ENCODE measurements at regions not wholly inside any gene's neighbourhood (a gene's known extent, or its start where the extent isn't known, plus 50 kb on each side); places are given as distances from the start of the nearest gene placed in this dataset.

DNA sequence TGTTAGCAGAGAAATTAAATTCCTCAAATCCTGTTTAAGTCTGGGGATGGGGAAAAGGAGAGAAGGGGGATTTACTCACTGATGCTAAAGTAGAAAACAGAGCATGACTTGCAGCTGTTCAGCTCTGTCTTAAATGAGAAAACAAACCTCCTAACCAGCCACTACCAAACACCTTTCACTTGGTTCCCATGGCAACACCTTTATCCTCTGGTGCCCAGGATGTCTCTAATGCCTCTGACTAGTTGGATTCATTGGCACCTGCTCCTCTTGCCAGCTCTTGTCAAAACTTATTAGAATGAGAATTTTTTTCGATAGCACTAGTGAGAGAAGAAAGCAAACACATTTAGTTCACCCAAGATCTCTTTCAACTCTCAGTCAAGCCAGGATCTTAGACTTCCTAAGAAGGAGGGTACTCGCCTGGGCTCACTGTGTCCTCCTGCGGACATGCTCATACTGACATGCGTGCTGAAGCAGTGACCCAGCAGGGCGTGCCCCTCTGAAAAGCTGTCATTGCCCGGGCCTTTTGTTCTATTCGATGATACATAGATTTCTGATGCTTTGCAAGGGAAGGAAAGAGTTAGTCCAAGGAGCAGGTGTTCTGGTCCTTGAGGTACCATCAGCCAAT, 656.0 kb upstream of the CELF4 start:
- TF ChIP-seq, protein P1, sequence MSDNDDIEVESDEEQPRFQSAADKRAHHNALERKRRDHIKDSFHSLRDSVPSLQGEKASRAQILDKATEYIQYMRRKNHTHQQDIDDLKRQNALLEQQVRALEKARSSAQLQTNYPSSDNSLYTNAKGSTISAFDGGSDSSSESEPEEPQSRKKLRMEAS (IDR thresholded peaks at IDR 0.05) = no peak
- TF ChIP-seq FOXA1 (IDR thresholded peaks at IDR 0.05) = no peak
- TF ChIP-seq SP1 (IDR thresholded peaks at IDR 0.05) = no peak
- TF ChIP-seq CTCF (IDR thresholded peaks at IDR 0.05; ENCODE audit: low read depth, low read length, missing input control) = no peak
- TF ChIP-seq YY1 (IDR thresholded peaks at IDR 0.05) = no peak
- TF ChIP-seq EGR1 (IDR thresholded peaks at IDR 0.05; ENCODE audit: low read depth in 2 of 2) = no peak
- TF ChIP-seq RAD21 (IDR thresholded peaks at IDR 0.05) = no peak
- TF ChIP-seq JUND (IDR thresholded peaks at IDR 0.05) = no peak
- TF ChIP-seq RXRA (IDR thresholded peaks at IDR 0.05) = no peak
- TF ChIP-seq TAF1 (conservative IDR thresholded peaks at IDR 0.05) = no peak

All from liver (tissue), 3 donors.